Heart left ventricle (tissue), 16 donors: ENCODE measurements at regions not wholly inside any gene's neighbourhood (a gene's known extent, or its start where the extent isn't known, plus 50 kb on each side); places are given as distances from the start of the nearest gene placed in this dataset.

Experiments
- ATAC-seq, 4 donors: fragments of 200-7000 bp; cut with Tn5 transposase; one replicate each; pipeline ENCODE4 v1.9.1; 2020 to 2022; ENCODE audit warnings: moderate library complexity in 4 of 4, mild to moderate bottlenecking in 3 of 4, moderate number of reproducible peaks in 1 of 4
- DNase-seq, 5 donors: peaks; one replicate each; pipeline ENCODE4 v3.0.0-alpha.2; 2020
- H3K27ac ChIP-seq, 12 donors: fragments of 200-600 bp; sonication (generic) in 4 of 12; one replicate each; pipeline versions ENCODE4 v1.5.0 to v1.8.0; 2016 to 2022; ENCODE audit warnings: mild to moderate bottlenecking in 2 of 12
- H3K27me3 ChIP-seq, 9 donors: fragments of 200-600 bp; sonication (generic) in 2 of 9; one replicate each; pipeline versions ENCODE4 v1.5.1 to v1.8.0; 2016 to 2022; ENCODE audit warnings: mild to moderate bottlenecking in 3 of 9
- H3K36me3 ChIP-seq, 9 donors: fragments of 200-600 bp; sonication (generic) in 2 of 9; one replicate each; pipeline versions ENCODE4 v1.5.0 to v1.8.0; 2018 to 2022; ENCODE audit warnings: mild to moderate bottlenecking in 2 of 9
- H3K4me1 ChIP-seq, 12 donors: fragments of 200-600 bp; sonication (generic) in 4 of 12; one replicate each; pipeline versions ENCODE4 v1.5.0 to v1.8.0; 2016 to 2022; ENCODE audit warnings: mild to moderate bottlenecking in 3 of 12
- H3K4me3 ChIP-seq, 12 donors: fragments of 200-600 bp; sonication (generic) in 4 of 12; one replicate each; pipeline versions ENCODE4 v1.5.0 to v1.8.0; 2017 to 2022; ENCODE audit warnings: mild to moderate bottlenecking in 9 of 12, moderate library complexity in 4 of 12
- H3K9me3 ChIP-seq, 12 donors: fragments of 200-600 bp; sonication (generic) in 4 of 12; one replicate each; pipeline versions ENCODE4 v1.5.0 to v1.8.0; 2016 to 2022; ENCODE audit warnings: mild to moderate bottlenecking in 1 of 12
- POLR2A ChIP-seq, 2 donors: fragments of 450-650 bp; IDR thresholded peaks; one replicate each; pipeline ENCODE4 v1.6.1; 2017; ENCODE audit warnings: antibody characterized with exemption in 2 of 2, mild to moderate bottlenecking in 2 of 2, moderate library complexity in 2 of 2
- WGBS, 4 donors: extraction: QIAGEN DNeasy Blood & Tissue Kit in 2 of 4; methylation state at CpG; one replicate each; pipeline versions ENCODE4 v1.1.5 to v1.1.7; 2013 to 2018; 5-methylcytosine and 5-hydroxymethylcytosine counted together
- intact Hi-C, 10 donors: fragments of 100-400 bp; cut with DNase I; formaldehyde crosslinking; loops; one replicate each; pipeline versions ENCODE4 v1.11.1 to v1.14.2; 2022
- TF ChIP-seq, protein P1 (sequence below), 12 donors: fragments of 200-600 bp; sonication (generic) in 4 of 12; IDR thresholded peaks; one replicate each; pipeline versions ENCODE4 v1.5.0 to v1.8.0; 2018 to 2022; ENCODE audit warnings: antibody characterized with exemption in 12 of 12, mild to moderate bottlenecking in 5 of 12
- donor health status: ischemic (EF 13 %, LVEDD 7.1; RV severe dilation, severe dysfunction).
- donor health status: healthy with polysubstance abuse.
- donor health status: DM: no; HTN: yes; CAD: no.
- donor health status: DM: no; HTN: no; CAD: no.
- donor health status: ischemic (EF 25% LVEDD 6.9; RV normal size, moderate dysfunction).
- donor health status: ischemic (EF 25% LVEDD 5.7; RV mildly dilated, moderate dysfunction).
- donor health status: healthy.
- donor health status: DM: yes; HTN: yes; CAD: no.
- donor health status: ischemic (EF 35%, LVEDD 5.7; RV mildly dilated, moderate dysfunction).
- donor health status: nonischemic (EF 11% LVEDD 7.7; RV severe dilation, severe dysfunction).
- donor health status: DM: yes; HTN: yes; CAD: no.
- donor health status: PGD.
- donor health status: ischemic (EF 29% LVEDD 5.4; RV normal size, mild dysfunction).
- donor health status: nonischemic (EF 23%, LVEDD 6.1; RV moderate dilation, normal function).

DNA sequence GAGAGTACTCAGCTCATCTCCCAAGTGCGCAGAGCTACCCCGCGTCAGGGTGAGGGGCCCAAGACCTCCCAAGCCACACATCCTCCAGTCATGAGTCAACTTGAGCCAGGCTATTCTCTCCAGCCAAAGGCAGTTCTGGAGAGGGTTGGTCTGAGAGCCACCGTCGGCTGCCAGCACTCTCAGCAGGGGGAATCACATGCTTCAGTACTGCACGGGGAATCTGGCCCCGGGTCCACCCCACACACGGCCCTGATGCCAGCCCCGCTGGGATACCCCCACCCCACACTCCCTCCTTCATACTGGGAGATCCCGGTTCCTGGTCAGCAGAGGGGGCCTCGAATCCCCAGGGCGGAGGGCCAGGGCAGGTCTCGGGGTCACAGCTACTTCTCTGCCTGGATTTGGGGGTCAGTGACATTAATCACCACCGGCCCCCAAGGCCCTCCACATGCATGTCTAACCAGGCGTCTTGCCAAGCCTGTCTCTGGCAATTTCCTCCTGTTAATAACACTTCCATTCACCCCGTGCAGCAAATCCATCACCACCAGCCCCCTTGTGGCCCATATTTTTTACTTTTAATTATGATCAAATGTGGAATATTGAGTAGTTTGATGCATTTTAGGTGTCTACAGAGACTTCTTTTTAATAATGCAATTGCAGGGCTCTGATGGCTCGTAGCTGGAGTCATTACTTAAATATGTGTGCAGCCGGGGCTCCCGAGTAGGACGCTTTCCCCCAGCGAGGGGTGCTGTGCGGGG is 102.9 kb upstream of the PPP1R26 start:
- TF ChIP-seq POLR2A (IDR thresholded peaks at IDR 0.05) = no peak
- TF ChIP-seq, protein P1, sequence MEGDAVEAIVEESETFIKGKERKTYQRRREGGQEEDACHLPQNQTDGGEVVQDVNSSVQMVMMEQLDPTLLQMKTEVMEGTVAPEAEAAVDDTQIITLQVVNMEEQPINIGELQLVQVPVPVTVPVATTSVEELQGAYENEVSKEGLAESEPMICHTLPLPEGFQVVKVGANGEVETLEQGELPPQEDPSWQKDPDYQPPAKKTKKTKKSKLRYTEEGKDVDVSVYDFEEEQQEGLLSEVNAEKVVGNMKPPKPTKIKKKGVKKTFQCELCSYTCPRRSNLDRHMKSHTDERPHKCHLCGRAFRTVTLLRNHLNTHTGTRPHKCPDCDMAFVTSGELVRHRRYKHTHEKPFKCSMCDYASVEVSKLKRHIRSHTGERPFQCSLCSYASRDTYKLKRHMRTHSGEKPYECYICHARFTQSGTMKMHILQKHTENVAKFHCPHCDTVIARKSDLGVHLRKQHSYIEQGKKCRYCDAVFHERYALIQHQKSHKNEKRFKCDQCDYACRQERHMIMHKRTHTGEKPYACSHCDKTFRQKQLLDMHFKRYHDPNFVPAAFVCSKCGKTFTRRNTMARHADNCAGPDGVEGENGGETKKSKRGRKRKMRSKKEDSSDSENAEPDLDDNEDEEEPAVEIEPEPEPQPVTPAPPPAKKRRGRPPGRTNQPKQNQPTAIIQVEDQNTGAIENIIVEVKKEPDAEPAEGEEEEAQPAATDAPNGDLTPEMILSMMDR (IDR thresholded peaks at IDR 0.05) = no peak
- 58 to 69% (median 65%) methylated on average over 18 to 22 of the region's 22 CpGs for WGBS, 4 donors
- Histone ChIP-seq H3K4me1 (no peaks in the 10 kb centered on the region), H3K4me3 (no peak overlapping the region), H3K9me3 (no peaks in the 10 kb centered on the region), H3K36me3 (no peaks in the 10 kb centered on the region), H3K27me3 (peaks cover 0 to 55% (median 1%) of the 10 kb centered on the region in 9 donors), H3K27ac (no peak overlapping the region)
- ATAC-seq (peak in 1 of 4 donors; percentile 20), DNase-seq (no peak)
- intact Hi-C loops = no loop called here

DNA sequence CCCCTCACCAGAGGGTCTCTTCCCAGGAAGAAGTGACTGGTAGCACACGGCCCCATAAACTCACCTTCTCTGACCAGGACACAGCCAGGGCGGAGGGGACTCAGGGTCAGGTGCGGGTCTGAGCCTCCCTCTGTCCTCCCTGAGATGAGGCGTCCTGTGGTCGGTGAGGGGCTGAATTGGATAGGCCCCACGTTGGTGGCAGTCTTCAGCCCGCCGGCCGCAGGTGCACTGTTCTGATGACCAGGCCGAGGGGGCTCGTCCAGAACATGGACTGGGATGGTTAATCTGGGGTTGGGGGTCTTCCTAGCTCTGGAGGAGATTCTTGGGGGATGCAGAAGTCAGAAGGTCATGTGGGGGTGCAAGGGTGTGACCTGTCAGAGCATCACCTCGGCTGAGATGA is 102.2 kb upstream of the PPP1R26 start:
- no peak overlapping the region for H3K27ac ChIP-seq
- no peak for ATAC-seq
- 65 to 83% (median 81%) methylated on average over 8 to 12 of the region's 12 CpGs for WGBS, 4 donors
- DNase-seq = no peak
- H3K9me3 ChIP-seq = no peaks in the 10 kb centered on the region
- H3K4me1 ChIP-seq = no peaks in the 10 kb centered on the region
- intact Hi-C loops = no loop called here
- H3K36me3 ChIP-seq = no peaks in the 10 kb centered on the region
- TF ChIP-seq POLR2A (IDR thresholded peaks at IDR 0.05) = no peak
- TF ChIP-seq, protein P1 (IDR thresholded peaks at IDR 0.05) = no peak
- no peak overlapping the region for H3K4me3 ChIP-seq
- H3K27me3 ChIP-seq = peaks cover 0 to 51% (median 0%) of the 10 kb centered on the region in 9 donors

DNA sequence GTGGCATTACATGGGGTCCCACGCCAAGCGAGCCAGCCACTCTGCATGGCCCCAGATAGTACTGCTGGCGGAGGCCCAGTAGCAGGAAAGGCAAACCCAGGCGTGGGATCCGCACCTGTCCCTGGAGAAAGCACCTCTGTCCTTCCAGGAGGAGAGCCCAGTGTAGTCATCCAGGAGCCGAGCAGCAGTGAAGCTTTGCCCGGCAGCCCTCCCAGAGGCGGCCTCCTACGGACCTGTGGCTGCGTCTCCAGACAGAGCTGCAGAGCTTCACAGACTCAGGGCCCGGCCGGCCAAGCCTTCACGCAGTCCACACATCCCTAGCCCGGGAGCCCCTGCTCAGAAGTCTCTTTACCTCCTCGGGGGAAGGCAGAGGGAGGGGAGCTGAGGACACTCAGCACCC is 100.8 kb upstream of the PPP1R26 start:
- H3K27ac ChIP-seq = no peak overlapping the region
- H3K9me3 ChIP-seq = no peaks in the 10 kb centered on the region
- TF ChIP-seq, protein P1 (IDR thresholded peaks at IDR 0.05) = no peak
- no peak for TF ChIP-seq POLR2A (IDR thresholded peaks at IDR 0.05)
- DNase-seq (no peak), ATAC-seq (no peak)
- H3K4me3 ChIP-seq = no peak overlapping the region
- peaks cover 0 to 41% (median 0%) of the 10 kb centered on the region in 9 donors for H3K27me3 ChIP-seq
- H3K4me1 ChIP-seq = no peaks in the 10 kb centered on the region
- intact Hi-C loops = no loop called here
- 84 to 89% (median 87%) methylated on average over 8 to 15 of the region's 15 CpGs for WGBS, 4 donors
- H3K36me3 ChIP-seq = no peaks in the 10 kb centered on the region

DNA sequence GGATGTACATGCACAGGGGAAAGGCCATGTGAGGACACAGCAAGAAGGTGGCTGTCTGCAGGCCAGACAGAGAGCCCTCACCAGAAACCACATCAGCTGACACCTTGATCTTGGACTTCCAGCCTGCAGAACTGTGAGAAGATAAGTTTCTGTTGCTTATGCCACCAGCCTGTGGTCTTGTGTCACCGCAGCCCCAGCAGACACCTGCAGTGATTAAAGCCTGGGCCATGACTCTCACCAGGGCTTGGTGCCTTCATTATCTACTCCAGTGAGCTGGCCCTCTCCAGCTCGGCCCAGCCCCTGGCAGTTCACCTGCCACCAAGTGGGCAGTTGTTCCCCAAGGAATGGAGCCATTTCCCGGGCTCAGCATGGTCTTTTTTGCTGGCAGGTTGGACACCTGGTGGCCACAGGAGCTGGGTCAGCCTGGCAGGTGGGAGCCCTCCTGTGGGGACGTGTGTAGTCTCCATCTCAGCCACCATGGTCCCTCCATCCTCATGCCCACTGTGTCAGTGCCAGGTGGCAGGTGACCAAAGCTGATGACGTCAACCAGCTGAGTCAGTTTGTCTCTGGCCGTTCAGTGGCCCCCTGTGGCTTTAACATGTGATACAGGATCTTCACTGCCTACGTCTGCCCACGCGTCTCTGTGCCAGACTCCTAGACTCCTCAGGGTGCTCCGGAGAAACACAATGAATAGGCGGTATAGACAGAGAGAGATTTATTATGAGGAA is 99.9 kb upstream of the PPP1R26 start:
- no peak overlapping the region for H3K4me3 ChIP-seq
- intact Hi-C loops = no loop called here
- no peak for TF ChIP-seq POLR2A (IDR thresholded peaks at IDR 0.05)
- TF ChIP-seq, protein P1 (IDR thresholded peaks at IDR 0.05) = no peak
- no peaks in the 10 kb centered on the region for H3K4me1 ChIP-seq
- H3K9me3 ChIP-seq = no peaks in the 10 kb centered on the region
- DNase-seq = no peak
- WGBS, 4 donors = 75 to 83% (median 82%) methylated on average over 11 of the region's 11 CpGs
- no peak overlapping the region for H3K27ac ChIP-seq
- H3K27me3 ChIP-seq = peaks cover 0 to 43% (median 4%) of the 10 kb centered on the region in 9 donors
- ATAC-seq = no peak
- H3K36me3 ChIP-seq = no peaks in the 10 kb centered on the region
